T-helper 2 cell treated with Interferon-gamma antibody and Interleukin-4, amounts not matched to agents 100 ng/mL and 5 ng/mL, for 36 hours (primary cell): ENCODE measurements at regions not wholly inside any gene's neighbourhood (a gene's known extent, or its start where the extent isn't known, plus 50 kb on each side); places are given as distances from the start of the nearest gene placed in this dataset.
"Not testable (repeated sequence)": the region's sequence is repeated elsewhere in the genome, so short reads cannot be mapped to it uniquely, and the experiment has no call there.

ENCODE experiments used
- intact Hi-C: fragments of 100-400 bp; cut with micrococcal nuclease; formaldehyde crosslinking; loops from one replicate; pipeline ENCODE4 v1.15.1; 2023

- intact Hi-C loops: no loop called here
These were observed 283.7 kb upstream of the SMIM30 start for GRCh38 chr7:113402005-113402404.

- intact Hi-C loops: no loop called here
These were observed 276.5 kb upstream of the SMIM30 start for GRCh38 chr7:113394856-113395255.

- intact Hi-C loops: no loop called here
These were observed 274.6 kb upstream of the SMIM30 start for GRCh38 chr7:113392841-113393540.

- intact Hi-C loops: no loop called here
These were observed 274.1 kb upstream of the SMIM30 start for GRCh38 chr7:113392421-113392820.

GRCh38 chr7:113389112-113389646, 270.8 kb upstream of the SMIM30 start:
- intact Hi-C loops: no loop called here

GRCh38 chr7:113383638-113384037, 265.3 kb upstream of the SMIM30 start:
- intact Hi-C loops: no loop called here

GRCh38 chr7:113379746-113380145, 261.4 kb upstream of the SMIM30 start:
- intact Hi-C loops: no loop called here

GRCh38 chr7:113374955-113375354, 256.6 kb upstream of the SMIM30 start:
- intact Hi-C loops: no loop called here

- intact Hi-C loops: no loop called here
These were observed 255.5 kb upstream of the SMIM30 start for GRCh38 chr7:113373863-113374262.

GRCh38 chr7:113371416-113372043, 253.2 kb upstream of the SMIM30 start:
- intact Hi-C loops: no loop called here

- intact Hi-C loops: no loop called here
These were observed 252.6 kb upstream of the SMIM30 start for GRCh38 chr7:113370910-113371309.

GRCh38 chr7:113368256-113368655, 249.9 kb upstream of the SMIM30 start:
- intact Hi-C loops: no loop called here

- intact Hi-C loops: no loop called here
These were observed 248.8 kb upstream of the SMIM30 start for GRCh38 chr7:113367041-113367586.

- intact Hi-C loops: no loop called here
These were observed 247.8 kb upstream of the SMIM30 start for GRCh38 chr7:113366122-113366521.

GRCh38 chr7:113349339-113349738, 231.0 kb upstream of the SMIM30 start:
- intact Hi-C loops: no loop called here

GRCh38 chr7:113339661-113340060, 221.3 kb upstream of the SMIM30 start:
- intact Hi-C loops: no loop called here

GRCh38 chr7:113338071-113338696, 219.8 kb upstream of the SMIM30 start:
- intact Hi-C loops: no loop called here

GRCh38 chr7:113336838-113337237, 218.5 kb upstream of the SMIM30 start:
- intact Hi-C loops: not testable (repeated sequence)

GRCh38 chr7:113331155-113331898, 213.0 kb upstream of the SMIM30 start:
- intact Hi-C loops: no loop called here

GRCh38 chr7:113321201-113321600, 202.8 kb upstream of the SMIM30 start:
- intact Hi-C loops: no loop called here

GRCh38 chr7:113320419-113320818, 202.1 kb upstream of the SMIM30 start:
- intact Hi-C loops: no loop called here
